WTC11 (cell line): ENCODE measurements at regions not wholly inside any gene's neighbourhood (a gene's known extent, or its start where the extent isn't known, plus 50 kb on each side); places are given as distances from the start of the nearest gene placed in this dataset.
"Not testable (repeated sequence)": the region's sequence is repeated elsewhere in the genome, so short reads cannot be mapped to it uniquely, and the experiment has no call there.

Source experiments
- ATAC-seq: fragments of 200-7000 bp; cut with Tn5 transposase; 2 replicates; pipeline ENCODE4 v1.10.0; 2021; ENCODE audit warnings: mild to moderate bottlenecking, moderate library complexity
- CTCF ChIA-PET: fragments of 300-600 bp; sonication (Branson Sonifier 250); formaldehyde crosslinking; loops from one replicate; lab custom pipeline; 2021; ENCODE audit warnings: antibody characterized with exemption; lab: Charles Lee
- POLR2A ChIA-PET: fragments of 350-600 bp; sonication (Branson Sonifier 250); formaldehyde crosslinking; loops from one replicate; lab custom pipeline; 2021; ENCODE audit warnings: antibody characterized with exemption; lab: Charles Lee
- DNase-seq: peaks from one replicate; pipeline ENCODE4 v3.0.0; 2021; ENCODE audit warnings: low spot score
- H3K27ac Mint-ChIP-seq: 2 replicates; pipeline ENCODE4 v1.8.0; 2021; ENCODE audit warnings: mixed read lengths
- H3K27me3 Mint-ChIP-seq: 2 replicates; pipeline ENCODE4 v1.8.0; 2021; ENCODE audit warnings: low read depth, mild to moderate bottlenecking, moderate library complexity, mixed read lengths
- H3K36me3 Mint-ChIP-seq: 2 replicates; pipeline ENCODE4 v1.8.0; 2021; ENCODE audit warnings: mixed read lengths
- H3K4me1 Mint-ChIP-seq: 2 replicates; pipeline ENCODE4 v1.8.0; 2022; ENCODE audit warnings: mixed read lengths
- H3K4me3 Mint-ChIP-seq: 2 replicates; pipeline ENCODE4 v1.8.0; 2021; ENCODE audit warnings: mild to moderate bottlenecking, moderate library complexity, mixed read lengths
- H3K9me3 Mint-ChIP-seq: 2 replicates; pipeline ENCODE4 v1.8.0; 2021; ENCODE audit warnings: mixed read lengths
- ETV6 ChIP-seq: sonication (generic); formaldehyde crosslinking; IDR thresholded peaks from 2 replicates; pipeline ENCODE4 v1.8.1; 2022; ENCODE audit warnings: mild to moderate bottlenecking, missing genetic modification reagents
- FOXK1 ChIP-seq: sonication (generic); formaldehyde crosslinking; IDR thresholded peaks from 2 replicates; pipeline ENCODE4 v1.8.0; 2022; ENCODE audit warnings: mild to moderate bottlenecking, moderate library complexity, missing genetic modification reagents
- GABPB1 ChIP-seq: sonication (generic); formaldehyde crosslinking; IDR thresholded peaks from 2 replicates; pipeline ENCODE4 v1.8.1; 2023; ENCODE audit warnings: mild to moderate bottlenecking, missing genetic modification reagents
- SP1 ChIP-seq: sonication (generic); formaldehyde crosslinking; conservative IDR thresholded peaks from 2 replicates; pipeline ENCODE4 v1.8.1; 2022; ENCODE audit warnings: missing genetic modification reagents
- TF ChIP-seq, protein P1 (sequence below): sonication (generic); formaldehyde crosslinking; IDR thresholded peaks from 2 replicates; pipeline ENCODE4 v1.8.0; 2022; ENCODE audit warnings: mild to moderate bottlenecking, missing genetic modification reagents

DNA sequence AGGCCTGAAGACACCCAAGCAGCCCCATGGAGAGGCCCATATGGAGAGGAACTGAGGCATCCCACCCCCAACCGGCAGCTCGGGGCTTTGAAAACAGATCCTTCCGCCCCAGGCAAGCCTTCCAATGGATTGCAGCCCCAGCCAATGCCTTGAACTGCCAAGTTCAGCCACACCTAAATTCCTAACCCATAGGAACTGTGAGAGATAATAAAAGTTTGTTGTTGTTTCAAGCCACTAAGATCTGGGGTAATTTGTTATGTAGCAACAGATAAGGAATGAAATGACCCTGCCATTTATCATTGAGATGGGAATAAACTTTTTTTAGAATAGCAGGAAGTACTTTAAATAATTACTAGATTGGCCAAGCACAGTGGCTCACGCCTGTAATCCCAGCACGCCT, 80.3 kb upstream of the SPDYE9 start:
- CTCF ChIA-PET, H3K4me3 Mint-ChIP-seq, H3K27ac Mint-ChIP-seq, H3K4me1 Mint-ChIP-seq, H3K36me3 Mint-ChIP-seq, DNase-seq, H3K9me3 Mint-ChIP-seq, H3K27me3 Mint-ChIP-seq, POLR2A ChIA-PET, ATAC-seq: not testable (repeated sequence)

DNA sequence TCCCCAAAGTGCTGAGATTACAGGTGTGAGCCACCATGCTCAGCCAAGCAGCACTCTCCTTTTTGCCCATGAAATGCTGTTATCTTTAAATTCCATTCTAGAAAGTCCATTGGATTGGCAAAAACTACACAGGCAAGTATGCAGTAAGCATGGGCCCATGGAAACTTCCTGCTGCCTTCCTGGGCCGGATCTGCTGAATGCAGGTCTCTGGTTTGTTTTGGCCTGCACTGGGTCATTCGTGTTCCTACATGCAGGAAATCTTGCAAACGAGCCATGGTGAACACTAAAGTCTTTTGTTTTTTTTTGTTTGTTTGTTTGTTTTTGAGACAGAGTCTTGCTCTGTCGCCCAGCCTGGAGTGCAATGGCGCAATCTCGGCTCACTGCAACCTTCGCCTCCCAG, 76.8 kb upstream of the SPDYE9 start:
- DNase-seq, H3K9me3 Mint-ChIP-seq, H3K36me3 Mint-ChIP-seq, POLR2A ChIA-PET, H3K27me3 Mint-ChIP-seq, H3K27ac Mint-ChIP-seq, H3K4me3 Mint-ChIP-seq, H3K4me1 Mint-ChIP-seq, CTCF ChIA-PET, ATAC-seq: not testable (repeated sequence)

DNA sequence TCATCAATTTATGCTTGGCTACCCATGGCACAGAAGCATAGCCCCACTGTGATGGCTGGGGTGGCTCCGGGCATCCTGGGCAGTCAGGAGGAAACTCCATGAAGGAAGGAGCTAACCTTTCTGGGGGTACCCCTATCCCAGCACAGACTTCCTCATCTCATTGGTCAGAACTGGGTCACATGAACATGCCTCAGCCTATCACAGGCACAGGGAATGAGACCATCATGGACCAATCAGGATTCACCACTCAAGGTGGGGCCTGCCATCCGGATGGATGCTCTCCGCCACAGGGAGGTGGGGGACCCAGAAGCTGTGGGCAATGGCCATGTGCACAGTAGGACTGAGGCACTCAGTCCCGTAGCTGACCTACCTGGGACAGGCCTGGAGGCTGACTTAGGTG, 75.9 kb upstream of the SPDYE9 start:
- H3K9me3 Mint-ChIP-seq, DNase-seq, H3K27ac Mint-ChIP-seq, CTCF ChIA-PET, POLR2A ChIA-PET, H3K4me1 Mint-ChIP-seq, H3K4me3 Mint-ChIP-seq, H3K27me3 Mint-ChIP-seq, H3K36me3 Mint-ChIP-seq: not testable (repeated sequence)
- peak; percentile 69 for ATAC-seq

DNA sequence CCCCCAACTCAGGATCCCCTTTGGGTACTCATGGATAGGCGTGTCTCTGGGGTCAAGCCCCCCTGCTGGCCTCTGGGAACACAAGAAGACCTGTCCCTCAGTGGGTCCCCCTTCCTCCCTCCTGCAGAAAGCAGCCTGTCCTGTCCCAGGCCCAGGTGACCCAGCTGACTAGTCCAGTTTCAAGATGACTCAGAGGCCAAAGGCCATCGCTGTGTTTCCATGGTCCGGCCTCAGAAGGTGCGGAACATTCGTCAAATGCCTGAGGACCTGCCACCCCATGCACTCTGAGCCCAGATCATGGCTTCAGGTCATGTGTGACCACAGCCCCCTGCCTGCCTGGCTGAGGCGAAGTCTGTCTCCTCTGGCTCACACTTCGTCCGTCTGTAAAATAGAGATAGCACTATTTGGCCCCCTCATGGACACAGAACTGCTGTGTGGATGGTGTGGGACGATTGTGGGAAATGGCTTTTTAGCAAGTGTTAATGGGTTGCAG, 71.4 kb upstream of the SPDYE9 start:
- DNase-seq, ATAC-seq, POLR2A ChIA-PET, H3K27me3 Mint-ChIP-seq, H3K36me3 Mint-ChIP-seq, CTCF ChIA-PET, H3K27ac Mint-ChIP-seq, H3K9me3 Mint-ChIP-seq, H3K4me3 Mint-ChIP-seq, H3K4me1 Mint-ChIP-seq: not testable (repeated sequence)

DNA sequence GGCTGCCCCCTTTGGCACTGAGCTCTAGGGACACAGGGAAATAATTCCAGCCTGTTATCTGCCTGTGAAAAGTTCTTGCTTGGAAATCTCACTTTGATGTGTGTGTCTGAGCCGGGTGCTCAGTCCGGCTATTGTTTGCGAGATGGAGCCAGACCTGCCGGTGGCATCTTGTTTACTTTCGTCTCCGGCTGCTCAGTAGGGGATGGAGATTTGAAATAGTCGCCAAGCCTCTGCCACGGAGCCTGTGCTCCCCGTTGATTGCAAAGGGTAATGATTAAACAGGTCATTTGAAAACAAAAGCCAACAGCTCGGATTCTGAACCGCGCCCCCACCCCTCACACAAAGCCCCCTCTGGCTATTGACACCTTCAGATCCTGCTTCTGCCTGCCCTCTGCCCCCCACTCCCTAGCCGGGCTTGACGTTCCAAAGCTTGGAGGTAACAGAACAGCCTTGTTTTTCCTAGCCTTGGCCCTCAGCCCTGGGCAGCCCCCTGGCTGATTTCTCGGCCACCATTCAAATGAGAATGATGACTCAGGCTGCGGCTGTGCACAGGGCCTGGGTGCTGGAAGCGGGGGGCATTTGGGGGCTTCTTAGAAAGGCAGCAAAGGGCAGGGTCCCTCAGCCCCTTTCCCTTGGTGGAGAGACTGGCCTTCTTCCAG, 70.8 kb upstream of the SPDYE9 start:
- H3K4me3 Mint-ChIP-seq, H3K4me1 Mint-ChIP-seq, POLR2A ChIA-PET, H3K27ac Mint-ChIP-seq, CTCF ChIA-PET, H3K36me3 Mint-ChIP-seq, H3K9me3 Mint-ChIP-seq, H3K27me3 Mint-ChIP-seq: not testable (repeated sequence)
- peak; percentile 28 for DNase-seq
- peak; percentile 27 for ATAC-seq

DNA sequence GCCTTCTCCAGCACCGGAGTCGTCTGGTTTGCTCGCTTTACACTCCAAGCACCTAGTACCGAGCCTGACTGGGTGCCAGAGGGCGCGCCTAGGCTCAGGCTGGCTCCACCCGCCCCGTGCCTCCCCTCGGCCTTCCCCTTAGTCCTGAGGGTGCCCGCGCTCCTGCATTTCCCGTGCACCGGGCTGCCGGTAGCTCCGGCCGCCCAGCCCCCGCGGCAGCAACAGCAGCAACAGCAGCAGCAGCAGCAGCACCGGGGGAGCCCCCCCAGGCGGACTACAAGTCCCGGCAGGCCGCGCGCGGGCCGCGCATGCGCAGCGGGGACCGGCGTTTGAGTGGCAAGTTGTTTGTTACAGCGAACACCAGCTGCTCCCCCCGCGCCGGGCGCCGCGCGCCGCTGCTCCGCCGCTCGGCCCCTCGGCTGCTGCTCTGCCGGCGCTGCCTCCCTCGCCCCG, 68.8 kb upstream of the SPDYE9 start:
- H3K9me3 Mint-ChIP-seq, POLR2A ChIA-PET, H3K27ac Mint-ChIP-seq, CTCF ChIA-PET, H3K36me3 Mint-ChIP-seq, H3K27me3 Mint-ChIP-seq, H3K4me1 Mint-ChIP-seq: not testable (repeated sequence)
- 0 out of 2 replicates have a peak, but pooled peaks have one; percentile 15 for TF ChIP-seq GABPB1 (CRISPR knock-in tag)
- TF ChIP-seq FOXK1 (CRISPR knock-in tag): peak; percentile 76
- TF ChIP-seq, protein P1, sequence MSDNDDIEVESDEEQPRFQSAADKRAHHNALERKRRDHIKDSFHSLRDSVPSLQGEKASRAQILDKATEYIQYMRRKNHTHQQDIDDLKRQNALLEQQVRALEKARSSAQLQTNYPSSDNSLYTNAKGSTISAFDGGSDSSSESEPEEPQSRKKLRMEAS: 0 out of 2 replicates have a peak, but pooled peaks have one; percentile 34
- TF ChIP-seq ETV6 (CRISPR knock-in tag): 0 out of 2 replicates have a peak, but pooled peaks have one; percentile 17
- 0 out of 2 replicates have a peak, but pooled peaks have one; percentile 26 for TF ChIP-seq SP1 (CRISPR knock-in tag)
- ATAC-seq (peak; percentile 69), DNase-seq (peak; percentile 86)
- peak overlapping the region; percentile 63 for H3K4me3 Mint-ChIP-seq

DNA sequence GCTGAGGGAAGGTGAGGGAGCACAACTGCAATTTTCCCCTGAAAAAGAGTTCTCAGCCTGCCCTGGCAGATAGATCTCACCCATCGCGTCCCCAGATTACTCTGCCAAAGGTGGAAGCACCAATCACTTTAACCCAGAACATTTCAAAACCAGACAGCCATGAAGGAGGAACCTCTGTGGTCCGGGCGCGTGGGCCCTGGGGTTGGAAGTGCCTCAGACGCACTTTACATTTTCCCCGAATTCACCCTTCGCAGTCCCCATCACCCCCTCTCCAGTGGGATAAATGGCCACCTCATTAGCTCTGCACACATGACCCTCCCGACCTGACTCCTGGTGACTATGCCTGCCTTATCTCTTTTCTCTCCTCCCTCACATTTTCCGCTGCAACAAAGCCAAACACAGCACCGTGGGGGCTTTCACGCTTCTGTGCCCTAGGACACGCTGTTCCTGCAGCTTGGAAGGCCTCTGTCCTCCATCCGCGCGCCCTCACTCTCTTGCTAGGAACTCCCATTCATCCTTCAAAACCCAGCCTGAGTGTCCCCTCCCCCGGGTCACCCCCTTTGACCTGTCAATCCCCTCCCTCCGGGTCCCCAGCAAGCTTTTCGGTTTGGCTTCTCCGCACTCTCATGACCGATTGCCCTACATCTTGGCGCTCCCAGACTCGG, 68.2 kb upstream of the SPDYE9 start:
- H3K9me3 Mint-ChIP-seq, H3K4me1 Mint-ChIP-seq, H3K27me3 Mint-ChIP-seq, ATAC-seq, H3K36me3 Mint-ChIP-seq, POLR2A ChIA-PET, H3K27ac Mint-ChIP-seq, CTCF ChIA-PET: not testable (repeated sequence)
- peak; percentile 14 for DNase-seq
- peak overlapping the region; percentile 63; the same call in 1 of the 2 replicates for H3K4me3 Mint-ChIP-seq

DNA sequence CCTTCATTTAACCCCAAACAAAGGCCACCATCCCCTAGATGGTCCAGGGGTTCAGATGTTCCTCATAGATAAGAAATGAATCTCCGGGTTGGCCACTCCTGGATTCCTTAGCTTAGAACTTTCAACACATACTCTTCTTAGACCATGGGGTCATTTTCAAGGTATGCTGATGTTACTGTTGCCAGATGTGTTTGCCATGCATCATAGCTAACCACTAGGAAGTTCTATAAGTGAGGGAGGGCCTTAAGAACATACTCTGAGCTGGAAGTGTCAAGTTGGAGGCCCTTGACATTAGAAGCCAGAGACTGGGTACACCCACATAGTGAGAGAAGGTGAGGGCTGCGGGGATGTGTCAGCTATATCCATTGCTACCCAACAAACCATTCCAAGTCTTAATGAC, 62.7 kb upstream of the SPDYE9 start:
- H3K36me3 Mint-ChIP-seq, ATAC-seq, H3K27me3 Mint-ChIP-seq, H3K9me3 Mint-ChIP-seq, DNase-seq, H3K4me1 Mint-ChIP-seq, H3K27ac Mint-ChIP-seq, POLR2A ChIA-PET, CTCF ChIA-PET, H3K4me3 Mint-ChIP-seq: not testable (repeated sequence)

DNA sequence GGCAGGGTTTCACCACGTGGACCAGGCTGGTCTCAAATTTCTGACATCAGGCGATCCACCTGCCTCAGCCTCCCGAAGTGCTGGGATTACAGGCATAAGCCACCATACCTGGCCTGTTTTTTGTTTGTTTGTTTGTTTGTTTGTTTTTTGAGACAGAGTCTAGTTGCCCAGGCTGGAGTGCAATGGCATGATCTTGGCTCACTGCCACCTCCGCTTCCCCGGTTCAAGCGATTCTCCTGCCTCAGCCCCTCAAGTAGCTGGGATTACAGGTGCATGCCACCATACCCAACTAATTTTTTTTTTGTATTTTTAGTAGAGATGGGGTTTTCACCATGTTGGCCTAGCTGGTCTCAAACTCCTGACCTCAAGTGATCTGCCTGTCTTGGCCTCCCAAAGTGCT, 61.8 kb upstream of the SPDYE9 start:
- H3K9me3 Mint-ChIP-seq, H3K4me1 Mint-ChIP-seq, H3K27ac Mint-ChIP-seq, DNase-seq, H3K36me3 Mint-ChIP-seq, H3K27me3 Mint-ChIP-seq, CTCF ChIA-PET, ATAC-seq, H3K4me3 Mint-ChIP-seq, POLR2A ChIA-PET: not testable (repeated sequence)

DNA sequence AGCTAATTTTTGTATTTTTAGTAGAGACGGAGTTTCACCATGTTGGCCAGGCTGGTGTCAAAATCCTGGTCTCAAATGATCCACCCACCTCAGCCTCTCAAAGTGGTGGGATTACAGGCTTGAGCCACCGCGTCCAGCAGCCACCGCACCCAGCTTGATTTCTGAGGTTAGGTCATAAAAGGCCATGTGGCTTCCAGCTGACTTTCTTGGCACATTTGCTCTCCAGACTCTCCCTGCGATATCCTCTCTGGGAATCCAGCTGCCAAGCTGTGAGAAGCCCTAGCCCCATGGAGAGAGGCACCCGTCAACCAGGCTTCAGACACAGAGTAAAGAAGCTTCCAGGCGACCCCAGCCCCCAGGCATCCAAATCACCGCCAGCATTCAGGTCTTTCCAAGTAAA, 58.2 kb upstream of the SPDYE9 start:
- H3K36me3 Mint-ChIP-seq, H3K9me3 Mint-ChIP-seq, POLR2A ChIA-PET, H3K4me3 Mint-ChIP-seq, H3K4me1 Mint-ChIP-seq, DNase-seq, ATAC-seq, H3K27ac Mint-ChIP-seq, CTCF ChIA-PET, H3K27me3 Mint-ChIP-seq: not testable (repeated sequence)

DNA sequence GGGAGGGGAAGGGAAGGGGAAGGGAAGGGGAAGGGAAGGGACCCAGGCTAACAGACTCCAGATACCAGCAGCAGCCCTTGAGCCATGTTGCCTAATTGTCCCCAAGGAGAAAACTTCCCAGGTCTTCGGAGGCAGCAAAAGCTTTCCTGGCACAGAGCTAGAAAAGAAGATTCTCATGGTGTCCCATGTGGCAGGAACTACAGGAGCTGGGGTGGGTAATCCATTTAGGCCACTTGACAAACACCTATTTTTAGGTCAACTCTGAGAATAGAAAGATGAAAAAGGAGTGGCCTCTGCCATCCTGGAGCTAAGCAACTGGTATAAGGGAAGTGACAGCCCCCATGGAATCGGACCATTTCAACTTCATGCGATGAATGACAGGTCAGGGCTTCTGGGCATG, 52.1 kb upstream of the SPDYE9 start:
- H3K27me3 Mint-ChIP-seq, H3K9me3 Mint-ChIP-seq, DNase-seq, CTCF ChIA-PET, ATAC-seq, H3K4me3 Mint-ChIP-seq, POLR2A ChIA-PET, H3K27ac Mint-ChIP-seq, H3K4me1 Mint-ChIP-seq, H3K36me3 Mint-ChIP-seq: not testable (repeated sequence)
